Left ventricle myocardium inferior (tissue), 1 donor: ENCODE measurements at regions not wholly inside any gene's neighbourhood (a gene's known extent, or its start where the extent isn't known, plus 50 kb on each side); places are given as distances from the start of the nearest gene placed in this dataset.

Experiments
- DNase-seq: peaks from one replicate; pipeline ENCODE4 v3.0.0-alpha.2; 2020
- H3K27ac ChIP-seq: fragments of 200-600 bp; replicated peaks from 2 replicates; pipeline ENCODE4 v1.8.0; 2021
- H3K27me3 ChIP-seq: fragments of 200-600 bp; 2 replicates; pipeline ENCODE4 v1.8.0; 2021; ENCODE audit warnings: low read depth
- H3K36me3 ChIP-seq: fragments of 200-600 bp; 2 replicates; pipeline ENCODE4 v1.8.0; 2021
- H3K4me1 ChIP-seq: fragments of 200-600 bp; 2 replicates; pipeline ENCODE4 v1.8.0; 2021
- H3K4me3 ChIP-seq: fragments of 200-600 bp; 2 replicates; pipeline ENCODE4 v1.8.0; 2021; ENCODE audit warnings: mild to moderate bottlenecking, moderate library complexity
- H3K9me3 ChIP-seq: fragments of 200-600 bp; replicated peaks from 2 replicates; pipeline ENCODE4 v1.8.0; 2021
- CTCF ChIP-seq: fragments of 200-600 bp; IDR thresholded peaks from 2 replicates; pipeline ENCODE4 v1.8.0; 2021; ENCODE audit warnings: antibody characterized with exemption, mild to moderate bottlenecking, borderline replicate concordance
- intact Hi-C: fragments of 100-400 bp; cut with micrococcal nuclease; formaldehyde crosslinking; loops from one replicate; pipeline ENCODE4 v1.11.0; 2022
- donor health status: DM: no; HTN: yes; CAD: no; lungs with severe emphysema.

- Histone ChIP-seq H3K36me3 (no peaks in the 10 kb centered on the region), H3K4me1 (peaks cover 16% of the 10 kb centered on the region), H3K4me3 (no peak overlapping the region), H3K27ac (no peak overlapping the region), H3K9me3 (no peaks in the 10 kb centered on the region), H3K27me3 (no peaks in the 10 kb centered on the region)
- intact Hi-C loops: no loop called here
- TF ChIP-seq CTCF: no peak
- DNase-seq: no peak
Observed at GRCh38 chr5:124124711-124125229, 612.8 kb downstream of the CSNK1G3 start.

- H3K4me1 ChIP-seq: peaks cover 9% of the 10 kb centered on the region
- no peak overlapping the region for H3K4me3 ChIP-seq
- no peak for DNase-seq
- H3K27me3 ChIP-seq: no peaks in the 10 kb centered on the region
- H3K27ac ChIP-seq: no peak overlapping the region
- no peaks in the 10 kb centered on the region for H3K36me3 ChIP-seq
- no peaks in the 10 kb centered on the region for H3K9me3 ChIP-seq
- intact Hi-C loops: no loop called here
- TF ChIP-seq CTCF: no peak
Observed at GRCh38 chr5:124121198-124121597, 609.2 kb downstream of the CSNK1G3 start.

- intact Hi-C loops: no loop called here
Observed at GRCh38 chr5:124114911-124115310, 602.9 kb downstream of the CSNK1G3 start.

GRCh38 chr5:124111886-124112285, 599.9 kb downstream of the CSNK1G3 start:
- Histone ChIP-seq H3K27me3 (no peaks in the 10 kb centered on the region), H3K4me1 (no peaks in the 10 kb centered on the region), H3K9me3 (no peaks in the 10 kb centered on the region), H3K27ac (no peak overlapping the region), H3K36me3 (no peaks in the 10 kb centered on the region), H3K4me3 (no peak overlapping the region)
- no peak for TF ChIP-seq CTCF
- intact Hi-C loops: no loop called here
- no peak for DNase-seq

More at GRCh38 chr5:124114911-124115310, 602.9 kb downstream of the CSNK1G3 start:
- Histone ChIP-seq H3K4me3 (no peak overlapping the region), H3K27me3 (no peaks in the 10 kb centered on the region), H3K36me3 (no peaks in the 10 kb centered on the region), H3K4me1 (no peaks in the 10 kb centered on the region), H3K9me3 (no peaks in the 10 kb centered on the region), H3K27ac (no peak overlapping the region)
- no peak for DNase-seq
- TF ChIP-seq CTCF: no peak

GRCh38 chr5:124110942-124111341, 599.0 kb downstream of the CSNK1G3 start:
- no peak for TF ChIP-seq CTCF
- Histone ChIP-seq H3K36me3 (no peaks in the 10 kb centered on the region), H3K27ac (no peak overlapping the region), H3K4me1 (no peaks in the 10 kb centered on the region), H3K4me3 (no peak overlapping the region), H3K9me3 (no peaks in the 10 kb centered on the region), H3K27me3 (no peaks in the 10 kb centered on the region)
- no peak for DNase-seq
- intact Hi-C loops: no loop called here
